Osteocyte (in vitro differentiated cells): ENCODE measurements at regions not wholly inside any gene's neighbourhood (a gene's known extent, or its start where the extent isn't known, plus 50 kb on each side); places are given as distances from the start of the nearest gene placed in this dataset.

Experiments used
- DNase-seq: peaks from one replicate; pipeline ENCODE4 v3.0.0; 2021; ENCODE audit warnings: mixed read lengths; ENCODE audit not compliant: unreplicated experiment; ENCODE audit errors: extremely low spot score
- H3K27ac Mint-ChIP-seq: one replicate; pipeline ENCODE4 v1.8.0; 2021; ENCODE audit warnings: mild to moderate bottlenecking, mixed read lengths; ENCODE audit not compliant: unreplicated experiment
- H3K27me3 Mint-ChIP-seq: one replicate; pipeline ENCODE4 v1.8.0; 2021; ENCODE audit warnings: mixed read lengths; ENCODE audit not compliant: unreplicated experiment
- H3K36me3 Mint-ChIP-seq: one replicate; pipeline ENCODE4 v1.8.0; 2021; ENCODE audit warnings: mixed read lengths; ENCODE audit not compliant: unreplicated experiment
- H3K4me1 Mint-ChIP-seq: one replicate; pipeline ENCODE4 v1.8.0; 2021; ENCODE audit warnings: mixed read lengths; ENCODE audit not compliant: unreplicated experiment
- H3K4me3 Mint-ChIP-seq: one replicate; pipeline ENCODE4 v1.8.0; 2021; ENCODE audit warnings: mild to moderate bottlenecking, moderate library complexity, mixed read lengths; ENCODE audit not compliant: unreplicated experiment
- H3K9me3 Mint-ChIP-seq: one replicate; pipeline ENCODE4 v1.8.0; 2021; ENCODE audit warnings: mixed read lengths; ENCODE audit not compliant: unreplicated experiment
- CTCF ChIP-seq: fragments of 200-600 bp; sonication (generic); IDR thresholded peaks from 2 replicates; pipeline ENCODE4 v1.5.0; 2021; ENCODE audit warnings: antibody characterized with exemption, mild to moderate bottlenecking, moderate library complexity

DNA sequence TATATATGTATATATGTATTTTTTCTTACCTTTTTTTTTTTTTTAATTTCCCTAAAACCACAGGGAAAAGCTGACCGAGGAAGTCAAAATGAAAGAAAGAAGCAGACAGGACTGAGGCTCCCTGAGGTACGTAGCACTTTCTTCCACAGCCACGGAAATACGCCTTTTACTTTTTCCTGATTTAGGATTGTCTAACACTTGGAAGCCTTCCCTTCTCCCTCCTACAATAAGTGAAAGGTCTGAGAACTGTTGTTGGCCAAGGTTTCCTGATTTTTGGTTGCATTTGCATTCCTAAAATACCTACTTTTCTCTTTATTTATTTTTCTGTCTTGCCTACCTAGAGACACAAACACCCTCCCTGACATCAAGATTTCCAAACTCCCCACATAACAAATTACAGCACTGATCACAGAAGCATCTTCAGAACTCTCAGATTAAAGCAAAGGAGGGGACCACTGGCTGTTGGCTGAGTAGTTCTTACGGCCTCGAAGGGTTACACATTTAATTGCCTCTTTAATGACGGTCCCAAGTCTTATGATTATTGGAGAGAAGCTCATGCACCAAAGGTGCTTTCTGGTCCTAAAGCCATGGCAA is 778.5 kb upstream of the FANCL start:
- no peak for TF ChIP-seq CTCF
- Mint-ChIP-seq H3K27me3 (peaks cover 3% of the 10 kb centered on the region), H3K27ac (no peak overlapping the region), H3K4me3 (no peak overlapping the region), H3K4me1 (no peaks in the 10 kb centered on the region), H3K9me3 (no peaks in the 10 kb centered on the region), H3K36me3 (no peaks in the 10 kb centered on the region)
- DNase-seq: no peak

GRCh38 chr2:59018737-59019136 is 777.6 kb upstream of the FANCL start:
- no peaks in the 10 kb centered on the region for H3K9me3 Mint-ChIP-seq
- no peak for DNase-seq
- H3K4me1 Mint-ChIP-seq: no peaks in the 10 kb centered on the region
- H3K27ac Mint-ChIP-seq: no peak overlapping the region
- H3K4me3 Mint-ChIP-seq: no peak overlapping the region
- no peaks in the 10 kb centered on the region for H3K36me3 Mint-ChIP-seq
- H3K27me3 Mint-ChIP-seq: peaks cover 3% of the 10 kb centered on the region
- TF ChIP-seq CTCF: no peak

GRCh38 chr2:59015027-59015426 is 773.9 kb upstream of the FANCL start:
- Mint-ChIP-seq H3K36me3 (no peaks in the 10 kb centered on the region), H3K9me3 (no peaks in the 10 kb centered on the region), H3K27me3 (peaks cover 7% of the 10 kb centered on the region), H3K4me3 (no peak overlapping the region), H3K27ac (no peak overlapping the region), H3K4me1 (no peaks in the 10 kb centered on the region)
- no peak for TF ChIP-seq CTCF
- no peak for DNase-seq

- TF ChIP-seq CTCF: no peak
- Mint-ChIP-seq H3K27me3 (peaks cover 7% of the 10 kb centered on the region), H3K9me3 (no peaks in the 10 kb centered on the region), H3K4me3 (no peak overlapping the region), H3K27ac (no peak overlapping the region), H3K36me3 (no peaks in the 10 kb centered on the region), H3K4me1 (no peaks in the 10 kb centered on the region)
- no peak for DNase-seq
Measured at GRCh38 chr2:59012971-59013370, 771.8 kb upstream of the FANCL start.

DNA sequence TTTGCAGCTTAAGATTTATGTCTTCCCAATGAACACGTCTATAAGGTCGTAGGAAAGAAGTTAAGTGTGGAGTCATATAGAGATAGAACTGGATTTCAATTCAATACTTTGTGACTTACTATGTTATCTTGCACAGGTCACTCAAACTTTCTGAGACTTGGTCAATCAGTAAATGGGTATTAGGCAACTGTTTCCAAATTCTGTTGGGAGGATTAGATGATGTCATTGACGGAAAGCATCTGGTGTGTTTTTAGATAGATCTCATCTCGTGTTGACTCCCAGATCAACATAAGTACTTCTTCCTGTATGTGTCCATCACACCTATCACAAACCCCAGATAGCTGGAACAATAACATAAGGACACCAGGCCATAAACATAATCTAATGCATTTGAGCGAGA is 771.1 kb upstream of the FANCL start:
- Mint-ChIP-seq H3K4me3 (no peak overlapping the region), H3K9me3 (no peaks in the 10 kb centered on the region), H3K36me3 (no peaks in the 10 kb centered on the region), H3K27ac (no peak overlapping the region), H3K4me1 (no peaks in the 10 kb centered on the region), H3K27me3 (peaks cover 7% of the 10 kb centered on the region)
- no peak for DNase-seq
- TF ChIP-seq CTCF: no peak
